DND-41 (cell line): ENCODE measurements at regions not wholly inside any gene's neighbourhood (a gene's known extent, or its start where the extent isn't known, plus 50 kb on each side); places are given as distances from the start of the nearest gene placed in this dataset.

ENCODE experiments used
- ATAC-seq: fragments of 200-7000 bp; cut with Tn5 transposase; 3 replicates; pipeline ENCODE4 v1.9.1; 2021; ENCODE audit warnings: low read depth; ENCODE audit not compliant: insufficient read depth
- DNase-seq: peaks from one replicate; pipeline ENCODE4 v3.0.0-alpha.2; 2020
- H2AFZ ChIP-seq: 2 replicates; pipeline ENCODE4 v1.6.0; 2012; ENCODE audit warnings: low read depth, low read length
- H3K27ac ChIP-seq: 2 replicates; pipeline ENCODE4 v1.5.1; 2012; ENCODE audit warnings: low read length, inconsistent platforms
- H3K27me3 ChIP-seq: fragments of 200-600 bp; sonication (generic); 2 replicates; pipeline ENCODE4 v1.6.0; 2012; ENCODE audit warnings: low read length, mild to moderate bottlenecking, inconsistent platforms; ENCODE audit not compliant: insufficient read depth, poor library complexity
- H3K36me3 ChIP-seq: 2 replicates; pipeline ENCODE4 v1.5.1; 2012; ENCODE audit warnings: low read length, inconsistent platforms; ENCODE audit not compliant: insufficient read depth
- H3K4me1 ChIP-seq: 2 replicates; pipeline ENCODE4 v1.5.1; 2012; ENCODE audit warnings: mild to moderate bottlenecking, low read length; ENCODE audit not compliant: insufficient read depth
- H3K4me2 ChIP-seq: 2 replicates; pipeline ENCODE4 v1.6.0; 2012; ENCODE audit warnings: mild to moderate bottlenecking, moderate library complexity, low read length, inconsistent platforms; ENCODE audit not compliant: insufficient read depth
- H3K4me3 ChIP-seq, 2 experiments: fragments of 200-600 bp in 1 of 2; shearing (Covaris generic) in 1 of 2; 2 replicates each; pipeline ENCODE4 v1.5.1; 2012 to 2016; ENCODE audit warnings: inconsistent platforms in 2 of 2, low read length in 2 of 2, mild to moderate bottlenecking in 2 of 2, low read depth in 1 of 2, moderate library complexity in 1 of 2
- H3K79me2 ChIP-seq: 2 replicates; pipeline ENCODE4 v1.6.0; 2012; ENCODE audit warnings: low read length, inconsistent platforms; ENCODE audit not compliant: insufficient read depth
- H3K9ac ChIP-seq: 2 replicates; pipeline ENCODE4 v1.6.0; 2012; ENCODE audit warnings: low read depth, mild to moderate bottlenecking, inconsistent platforms, low read length, moderate library complexity
- H3K9me3 ChIP-seq: 2 replicates; pipeline ENCODE4 v1.5.1; 2012; ENCODE audit warnings: low read length, moderate library complexity, mild to moderate bottlenecking, inconsistent platforms; ENCODE audit not compliant: insufficient read depth, severe bottlenecking
- H4K20me1 ChIP-seq: 2 replicates; pipeline ENCODE4 v1.6.0; 2012; ENCODE audit warnings: low read length; ENCODE audit not compliant: insufficient read depth
- EZH2 ChIP-seq: IDR thresholded peaks from 3 replicates; pipeline ENCODE4 v1.6.1; 2012; ENCODE audit warnings: borderline replicate concordance, low read depth, mild to moderate bottlenecking, moderate library complexity, low read length, inconsistent platforms; ENCODE audit not compliant: severe bottlenecking
- TF ChIP-seq, protein P1 (sequence below): IDR thresholded peaks from 2 replicates; pipeline ENCODE4 v1.5.1; 2012; ENCODE audit warnings: borderline replicate concordance, low read length, moderate library complexity, mild to moderate bottlenecking; ENCODE audit not compliant: poor library complexity, severe bottlenecking; ENCODE audit errors: extremely low read depth

GRCh38 chr11:111049131-111049530, 196.4 kb upstream of the POU2AF2 start:
- H3K79me2 ChIP-seq, result no peaks in the 10 kb centered on the region
- H2AFZ ChIP-seq, result no peak overlapping the region
- H3K4me1 ChIP-seq, result no peaks in the 10 kb centered on the region
- no peak for TF ChIP-seq EZH2
- TF ChIP-seq, protein P1, sequence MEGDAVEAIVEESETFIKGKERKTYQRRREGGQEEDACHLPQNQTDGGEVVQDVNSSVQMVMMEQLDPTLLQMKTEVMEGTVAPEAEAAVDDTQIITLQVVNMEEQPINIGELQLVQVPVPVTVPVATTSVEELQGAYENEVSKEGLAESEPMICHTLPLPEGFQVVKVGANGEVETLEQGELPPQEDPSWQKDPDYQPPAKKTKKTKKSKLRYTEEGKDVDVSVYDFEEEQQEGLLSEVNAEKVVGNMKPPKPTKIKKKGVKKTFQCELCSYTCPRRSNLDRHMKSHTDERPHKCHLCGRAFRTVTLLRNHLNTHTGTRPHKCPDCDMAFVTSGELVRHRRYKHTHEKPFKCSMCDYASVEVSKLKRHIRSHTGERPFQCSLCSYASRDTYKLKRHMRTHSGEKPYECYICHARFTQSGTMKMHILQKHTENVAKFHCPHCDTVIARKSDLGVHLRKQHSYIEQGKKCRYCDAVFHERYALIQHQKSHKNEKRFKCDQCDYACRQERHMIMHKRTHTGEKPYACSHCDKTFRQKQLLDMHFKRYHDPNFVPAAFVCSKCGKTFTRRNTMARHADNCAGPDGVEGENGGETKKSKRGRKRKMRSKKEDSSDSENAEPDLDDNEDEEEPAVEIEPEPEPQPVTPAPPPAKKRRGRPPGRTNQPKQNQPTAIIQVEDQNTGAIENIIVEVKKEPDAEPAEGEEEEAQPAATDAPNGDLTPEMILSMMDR, result no peak
- no peak overlapping the region for H3K27ac ChIP-seq
- no peaks in the 10 kb centered on the region for H3K36me3 ChIP-seq
- no peak for DNase-seq
- no peak overlapping the region for H3K4me3 ChIP-seq
- H4K20me1 ChIP-seq, result no peaks in the 10 kb centered on the region
- ATAC-seq, result no peak
- H3K27me3 ChIP-seq, result no peaks in the 10 kb centered on the region
- H3K4me2 ChIP-seq, result no peak overlapping the region
- no peak overlapping the region for H3K9ac ChIP-seq
- no peaks in the 10 kb centered on the region for H3K9me3 ChIP-seq

DNA sequence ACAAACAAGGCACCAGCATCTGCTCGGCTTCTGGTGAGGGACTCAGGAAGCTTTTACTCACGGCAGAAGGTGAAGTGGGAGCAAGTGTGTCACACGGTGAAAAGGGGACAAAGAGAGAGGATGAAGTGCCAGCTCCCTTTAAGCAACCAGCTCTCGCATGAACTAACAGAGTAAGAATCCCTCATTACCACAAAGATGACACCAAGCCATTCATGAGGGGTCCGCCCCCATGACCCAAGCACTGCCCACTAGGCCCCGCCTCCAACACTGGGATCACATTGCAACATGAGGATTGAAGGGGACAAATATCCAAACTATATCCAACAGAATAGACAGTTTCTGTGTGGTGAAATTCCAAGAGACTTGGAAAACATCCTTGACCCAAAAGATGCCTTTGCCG, 198.2 kb upstream of the POU2AF2 start:
- H4K20me1 ChIP-seq, result no peaks in the 10 kb centered on the region
- no peaks in the 10 kb centered on the region for H3K79me2 ChIP-seq
- no peak overlapping the region for H3K27ac ChIP-seq
- H2AFZ ChIP-seq, result no peak overlapping the region
- H3K27me3 ChIP-seq, result no peaks in the 10 kb centered on the region
- no peak overlapping the region for H3K4me2 ChIP-seq
- no peaks in the 10 kb centered on the region for H3K36me3 ChIP-seq
- DNase-seq, result no peak
- H3K4me3 ChIP-seq, result no peak overlapping the region
- ATAC-seq, result no peak
- no peaks in the 10 kb centered on the region for H3K4me1 ChIP-seq
- no peak overlapping the region for H3K9ac ChIP-seq
- H3K9me3 ChIP-seq, result no peaks in the 10 kb centered on the region
- TF ChIP-seq, protein P1, result no peak
- no peak for TF ChIP-seq EZH2

DNA sequence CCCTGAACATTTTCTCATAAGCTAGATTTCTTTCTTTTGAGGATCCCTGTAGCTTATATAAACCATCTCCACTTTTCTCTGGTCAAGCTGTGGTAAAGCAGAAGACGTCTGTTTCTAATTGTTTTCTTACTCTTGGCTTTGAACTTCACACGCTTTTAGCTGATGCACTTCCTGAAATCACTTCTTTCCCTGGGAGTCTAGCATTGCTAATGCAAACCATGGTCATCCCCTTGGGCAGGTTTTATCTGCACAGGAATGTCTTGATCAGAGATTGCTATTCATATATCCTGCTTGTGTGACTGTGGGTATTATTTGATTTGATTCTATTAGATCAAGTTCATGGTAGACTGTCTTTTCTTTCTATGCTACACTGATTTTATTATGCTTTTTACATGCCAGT, 199.2 kb upstream of the POU2AF2 start:
- TF ChIP-seq, protein P1, result no peak
- TF ChIP-seq EZH2, result no peak
- ATAC-seq (no peak), DNase-seq (no peak)
- Histone ChIP-seq H3K9ac (no peak overlapping the region), H3K27me3 (no peaks in the 10 kb centered on the region), H3K79me2 (no peaks in the 10 kb centered on the region), H3K27ac (no peak overlapping the region), H3K4me3 (no peak overlapping the region), H2AFZ (no peak overlapping the region), H3K4me1 (no peaks in the 10 kb centered on the region), H4K20me1 (no peaks in the 10 kb centered on the region), H3K36me3 (no peaks in the 10 kb centered on the region), H3K4me2 (no peak overlapping the region), H3K9me3 (no peaks in the 10 kb centered on the region)

GRCh38 chr11:111045874-111046273, 199.7 kb upstream of the POU2AF2 start:
- Histone ChIP-seq H3K36me3 (no peaks in the 10 kb centered on the region), H3K27ac (no peak overlapping the region), H3K27me3 (no peaks in the 10 kb centered on the region)

More at GRCh38 chr11:111045874-111046273, 199.7 kb upstream of the POU2AF2 start:
- no peak for TF ChIP-seq EZH2
- TF ChIP-seq, protein P1, result no peak
- no peak overlapping the region for H3K9ac ChIP-seq
- H4K20me1 ChIP-seq, result no peaks in the 10 kb centered on the region
- no peaks in the 10 kb centered on the region for H3K79me2 ChIP-seq
- H3K4me3 ChIP-seq, result no peak overlapping the region
- no peaks in the 10 kb centered on the region for H3K9me3 ChIP-seq
- no peak overlapping the region for H3K4me2 ChIP-seq
- H3K4me1 ChIP-seq, result no peaks in the 10 kb centered on the region
- ATAC-seq (no peak), DNase-seq (no peak)
- no peak overlapping the region for H2AFZ ChIP-seq
